WTC11 (cell line): ENCODE measurements at regions not wholly inside any gene's neighbourhood (a gene's known extent, or its start where the extent isn't known, plus 50 kb on each side); places are given as distances from the start of the nearest gene placed in this dataset.

ENCODE experiments used
- ATAC-seq: fragments of 200-7000 bp; cut with Tn5 transposase; 2 replicates; pipeline ENCODE4 v1.10.0; 2021; ENCODE audit warnings: mild to moderate bottlenecking, moderate library complexity
- CTCF ChIA-PET: fragments of 300-600 bp; sonication (Branson Sonifier 250); formaldehyde crosslinking; loops from one replicate; lab custom pipeline; 2021; ENCODE audit warnings: antibody characterized with exemption; lab: Charles Lee
- POLR2A ChIA-PET: fragments of 350-600 bp; sonication (Branson Sonifier 250); formaldehyde crosslinking; loops from one replicate; lab custom pipeline; 2021; ENCODE audit warnings: antibody characterized with exemption; lab: Charles Lee
- DNase-seq: peaks from one replicate; pipeline ENCODE4 v3.0.0; 2021; ENCODE audit warnings: low spot score
- H3K27ac Mint-ChIP-seq: 2 replicates; pipeline ENCODE4 v1.8.0; 2021; ENCODE audit warnings: mixed read lengths
- H3K27me3 Mint-ChIP-seq: 2 replicates; pipeline ENCODE4 v1.8.0; 2021; ENCODE audit warnings: low read depth, mild to moderate bottlenecking, moderate library complexity, mixed read lengths
- H3K36me3 Mint-ChIP-seq: 2 replicates; pipeline ENCODE4 v1.8.0; 2021; ENCODE audit warnings: mixed read lengths
- H3K4me1 Mint-ChIP-seq: 2 replicates; pipeline ENCODE4 v1.8.0; 2022; ENCODE audit warnings: mixed read lengths
- H3K4me3 Mint-ChIP-seq: 2 replicates; pipeline ENCODE4 v1.8.0; 2021; ENCODE audit warnings: mild to moderate bottlenecking, moderate library complexity, mixed read lengths
- H3K9me3 Mint-ChIP-seq: 2 replicates; pipeline ENCODE4 v1.8.0; 2021; ENCODE audit warnings: mixed read lengths
- ATF1 ChIP-seq: sonication (generic); formaldehyde crosslinking; IDR thresholded peaks from 2 replicates; pipeline ENCODE4 v1.8.1; 2023; ENCODE audit warnings: mild to moderate bottlenecking, moderate library complexity, missing genetic modification reagents
- ATF6 ChIP-seq: sonication (generic); formaldehyde crosslinking; IDR thresholded peaks from 2 replicates; pipeline ENCODE4 v1.8.1; 2023; ENCODE audit warnings: mild to moderate bottlenecking, missing genetic modification reagents
- CREM ChIP-seq: sonication (generic); formaldehyde crosslinking; IDR thresholded peaks from 2 replicates; pipeline ENCODE4 v1.8.1; 2022; ENCODE audit warnings: mild to moderate bottlenecking, missing genetic modification reagents, moderate library complexity
- ETV6 ChIP-seq: sonication (generic); formaldehyde crosslinking; IDR thresholded peaks from 2 replicates; pipeline ENCODE4 v1.8.1; 2022; ENCODE audit warnings: mild to moderate bottlenecking, missing genetic modification reagents
- GRHL2 ChIP-seq: fragments of 250-450 bp; sonication (Bioruptor Pico); IDR thresholded peaks from 2 replicates; pipeline ENCODE4 v1.8.0; 2022; ENCODE audit warnings: mild to moderate bottlenecking, moderate library complexity; ENCODE audit not compliant: insufficient replicate concordance, severe bottlenecking
- JAZF1 ChIP-seq: fragments of 250-450 bp; sonication (Bioruptor Pico); IDR thresholded peaks from 2 replicates; pipeline ENCODE4 v1.9.0; 2021; ENCODE audit warnings: moderate library complexity, mild to moderate bottlenecking, inconsistent platforms
- MXD4 ChIP-seq: fragments of 250-450 bp; sonication (Bioruptor Pico); IDR thresholded peaks from 2 replicates; pipeline ENCODE4 v1.8.0; 2021; ENCODE audit warnings: mild to moderate bottlenecking, moderate library complexity, borderline replicate concordance
- NR1H2 ChIP-seq: sonication (generic); formaldehyde crosslinking; IDR thresholded peaks from 2 replicates; pipeline ENCODE4 v1.9.0; 2021; ENCODE audit warnings: mild to moderate bottlenecking, moderate library complexity, missing genetic modification reagents
- NR3C1 ChIP-seq: sonication (generic); formaldehyde crosslinking; conservative IDR thresholded peaks from 2 replicates; pipeline ENCODE4 v1.8.1; 2023; ENCODE audit warnings: low read depth, mild to moderate bottlenecking, missing genetic modification reagents
- OVOL2 ChIP-seq: fragments of 250-450 bp; sonication (Bioruptor Pico); IDR thresholded peaks from 2 replicates; pipeline ENCODE4 v1.9.0; 2021; ENCODE audit warnings: mild to moderate bottlenecking, borderline replicate concordance
- TEAD4 ChIP-seq: sonication (generic); formaldehyde crosslinking; IDR thresholded peaks from 2 replicates; pipeline ENCODE4 v1.8.0; 2022; ENCODE audit warnings: mild to moderate bottlenecking, missing genetic modification reagents
- TP53 ChIP-seq: sonication (generic); formaldehyde crosslinking; IDR thresholded peaks from 2 replicates; pipeline ENCODE4 v1.8.1; 2023; ENCODE audit warnings: mild to moderate bottlenecking, missing genetic modification reagents
- USF1 ChIP-seq: sonication (generic); formaldehyde crosslinking; IDR thresholded peaks from 2 replicates; pipeline ENCODE4 v1.8.0; 2022; ENCODE audit warnings: mild to moderate bottlenecking, missing genetic modification reagents
- ZNF416 ChIP-seq: fragments of 250-450 bp; sonication (Bioruptor Pico); IDR thresholded peaks from 2 replicates; pipeline ENCODE4 v1.9.0; 2021; ENCODE audit warnings: mild to moderate bottlenecking, inconsistent platforms
- ZNF671 ChIP-seq: fragments of 250-450 bp; sonication (Bioruptor Pico); IDR thresholded peaks from 2 replicates; pipeline ENCODE4 v1.8.0; 2021; ENCODE audit warnings: mild to moderate bottlenecking
- TF ChIP-seq, protein P1 (sequence below): fragments of 250-450 bp; sonication (Bioruptor Pico); IDR thresholded peaks from 2 replicates; pipeline ENCODE4 v1.9.0; 2021; ENCODE audit warnings: mild to moderate bottlenecking, borderline replicate concordance
- TF ChIP-seq, protein P2 (sequence below): sonication (generic); formaldehyde crosslinking; IDR thresholded peaks from 2 replicates; pipeline ENCODE4 v1.8.0; 2022; ENCODE audit warnings: mild to moderate bottlenecking, missing genetic modification reagents
- TF ChIP-seq, protein P3 (sequence below): fragments of 250-450 bp; sonication (Bioruptor Pico); conservative IDR thresholded peaks from 2 replicates; pipeline ENCODE4 v1.9.0; 2021; ENCODE audit warnings: mild to moderate bottlenecking
- TF ChIP-seq, protein P4 (sequence below): sonication (generic); formaldehyde crosslinking; IDR thresholded peaks from 2 replicates; pipeline ENCODE4 v1.8.1; 2022; ENCODE audit warnings: mild to moderate bottlenecking, moderate library complexity, missing genetic modification reagents
- TF ChIP-seq, protein P5 (sequence below): sonication (generic); formaldehyde crosslinking; IDR thresholded peaks from 2 replicates; pipeline ENCODE4 v1.8.0; 2023; ENCODE audit warnings: missing genetic modification reagents
- TF ChIP-seq, protein P6 (sequence below): sonication (generic); formaldehyde crosslinking; IDR thresholded peaks from 2 replicates; pipeline ENCODE4 v1.8.1; 2022; ENCODE audit warnings: missing genetic modification reagents, borderline replicate concordance
- TF ChIP-seq, protein P7 (sequence below): fragments of 250-450 bp; sonication (Bioruptor Pico); IDR thresholded peaks from 2 replicates; pipeline ENCODE4 v1.9.0; 2021; ENCODE audit warnings: moderate library complexity, mild to moderate bottlenecking, inconsistent platforms, borderline replicate concordance

DNA sequence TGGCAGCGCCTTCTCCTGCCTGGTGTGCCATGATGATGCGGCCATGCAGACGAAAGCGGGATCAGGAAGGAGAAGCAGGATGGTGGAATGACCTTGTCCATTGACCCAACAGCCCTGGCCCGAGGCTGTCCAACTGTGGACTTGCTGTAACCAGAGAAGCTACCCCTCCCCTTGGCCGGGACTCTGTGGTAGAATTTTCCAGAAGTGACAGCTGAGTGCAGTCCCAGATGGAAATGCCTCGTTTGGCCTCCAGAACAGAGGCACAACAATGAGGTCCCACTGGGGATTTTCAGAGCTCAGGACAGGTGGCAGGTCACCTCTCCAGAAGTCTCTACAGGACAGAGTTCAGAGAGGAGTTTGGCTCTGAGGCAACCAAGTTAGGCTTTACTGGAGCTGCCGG lies 299.2 kb upstream of the CDH4 start:
- no peak for TF ChIP-seq ETV6 (CRISPR knock-in tag)
- no peak for TF ChIP-seq NR3C1 (CRISPR knock-in tag)
- TF ChIP-seq, protein P1, sequence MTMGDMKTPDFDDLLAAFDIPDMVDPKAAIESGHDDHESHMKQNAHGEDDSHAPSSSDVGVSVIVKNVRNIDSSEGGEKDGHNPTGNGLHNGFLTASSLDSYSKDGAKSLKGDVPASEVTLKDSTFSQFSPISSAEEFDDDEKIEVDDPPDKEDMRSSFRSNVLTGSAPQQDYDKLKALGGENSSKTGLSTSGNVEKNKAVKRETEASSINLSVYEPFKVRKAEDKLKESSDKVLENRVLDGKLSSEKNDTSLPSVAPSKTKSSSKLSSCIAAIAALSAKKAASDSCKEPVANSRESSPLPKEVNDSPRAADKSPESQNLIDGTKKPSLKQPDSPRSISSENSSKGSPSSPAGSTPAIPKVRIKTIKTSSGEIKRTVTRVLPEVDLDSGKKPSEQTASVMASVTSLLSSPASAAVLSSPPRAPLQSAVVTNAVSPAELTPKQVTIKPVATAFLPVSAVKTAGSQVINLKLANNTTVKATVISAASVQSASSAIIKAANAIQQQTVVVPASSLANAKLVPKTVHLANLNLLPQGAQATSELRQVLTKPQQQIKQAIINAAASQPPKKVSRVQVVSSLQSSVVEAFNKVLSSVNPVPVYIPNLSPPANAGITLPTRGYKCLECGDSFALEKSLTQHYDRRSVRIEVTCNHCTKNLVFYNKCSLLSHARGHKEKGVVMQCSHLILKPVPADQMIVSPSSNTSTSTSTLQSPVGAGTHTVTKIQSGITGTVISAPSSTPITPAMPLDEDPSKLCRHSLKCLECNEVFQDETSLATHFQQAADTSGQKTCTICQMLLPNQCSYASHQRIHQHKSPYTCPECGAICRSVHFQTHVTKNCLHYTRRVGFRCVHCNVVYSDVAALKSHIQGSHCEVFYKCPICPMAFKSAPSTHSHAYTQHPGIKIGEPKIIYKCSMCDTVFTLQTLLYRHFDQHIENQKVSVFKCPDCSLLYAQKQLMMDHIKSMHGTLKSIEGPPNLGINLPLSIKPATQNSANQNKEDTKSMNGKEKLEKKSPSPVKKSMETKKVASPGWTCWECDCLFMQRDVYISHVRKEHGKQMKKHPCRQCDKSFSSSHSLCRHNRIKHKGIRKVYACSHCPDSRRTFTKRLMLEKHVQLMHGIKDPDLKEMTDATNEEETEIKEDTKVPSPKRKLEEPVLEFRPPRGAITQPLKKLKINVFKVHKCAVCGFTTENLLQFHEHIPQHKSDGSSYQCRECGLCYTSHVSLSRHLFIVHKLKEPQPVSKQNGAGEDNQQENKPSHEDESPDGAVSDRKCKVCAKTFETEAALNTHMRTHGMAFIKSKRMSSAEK (CRISPR knock-in tag) = no peak
- no peak for TF ChIP-seq NR1H2 (CRISPR knock-in tag)
- TF ChIP-seq OVOL2 = no peak
- TF ChIP-seq ATF6 (CRISPR knock-in tag) = no peak
- no peak for TF ChIP-seq ATF1 (CRISPR knock-in tag)
- TF ChIP-seq USF1 = no peak
- TF ChIP-seq, protein P2, sequence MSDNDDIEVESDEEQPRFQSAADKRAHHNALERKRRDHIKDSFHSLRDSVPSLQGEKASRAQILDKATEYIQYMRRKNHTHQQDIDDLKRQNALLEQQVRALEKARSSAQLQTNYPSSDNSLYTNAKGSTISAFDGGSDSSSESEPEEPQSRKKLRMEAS (CRISPR knock-in tag) = no peak
- TF ChIP-seq, protein P3, sequence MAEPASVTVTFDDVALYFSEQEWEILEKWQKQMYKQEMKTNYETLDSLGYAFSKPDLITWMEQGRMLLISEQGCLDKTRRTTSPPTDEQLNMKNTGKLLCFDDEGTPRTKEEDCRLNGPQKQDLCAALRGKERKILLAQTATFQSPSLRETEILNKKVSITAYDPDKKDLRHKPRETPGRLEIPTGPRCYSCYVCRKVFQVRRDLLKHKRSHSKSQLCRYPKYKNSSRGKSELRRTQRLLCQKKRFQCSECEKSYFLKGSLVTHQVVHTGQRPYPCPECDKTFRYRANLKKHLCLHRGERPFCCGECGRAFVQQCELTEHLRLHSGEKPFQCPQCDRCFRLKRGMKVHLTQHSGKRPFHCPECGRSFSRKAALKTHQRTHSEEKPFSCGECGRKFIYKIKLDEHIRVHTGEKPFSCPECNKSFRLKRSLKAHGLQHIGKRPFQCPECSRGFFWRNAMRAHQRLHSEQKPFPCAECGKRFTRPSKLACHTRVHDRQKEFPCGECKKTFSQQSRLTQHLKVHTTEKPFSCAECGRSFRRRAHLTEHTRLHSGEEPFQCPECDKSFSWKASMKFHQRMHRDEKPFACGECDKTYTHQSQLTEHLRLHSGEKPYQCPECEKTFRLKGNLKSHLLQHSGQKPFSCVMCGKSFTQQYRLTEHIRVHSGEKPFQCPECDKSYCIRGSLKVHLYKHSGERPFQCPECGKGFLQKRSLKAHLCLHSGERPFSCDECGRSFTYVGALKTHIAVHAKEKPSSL (CRISPR knock-in tag) = no peak
- TF ChIP-seq TP53 (CRISPR knock-in tag) = no peak
- TF ChIP-seq, protein P4, sequence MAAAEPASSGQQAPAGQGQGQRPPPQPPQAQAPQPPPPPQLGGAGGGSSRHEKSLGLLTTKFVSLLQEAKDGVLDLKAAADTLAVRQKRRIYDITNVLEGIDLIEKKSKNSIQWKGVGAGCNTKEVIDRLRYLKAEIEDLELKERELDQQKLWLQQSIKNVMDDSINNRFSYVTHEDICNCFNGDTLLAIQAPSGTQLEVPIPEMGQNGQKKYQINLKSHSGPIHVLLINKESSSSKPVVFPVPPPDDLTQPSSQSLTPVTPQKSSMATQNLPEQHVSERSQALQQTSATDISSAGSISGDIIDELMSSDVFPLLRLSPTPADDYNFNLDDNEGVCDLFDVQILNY (CRISPR knock-in tag) = no peak
- no peak for TF ChIP-seq CREM (CRISPR knock-in tag)
- TF ChIP-seq ZNF416 (CRISPR knock-in tag) = no peak
- TF ChIP-seq JAZF1 (CRISPR knock-in tag) = no peak
- no peak for ATAC-seq
- ChIA-PET CTCF (no interaction called here), POLR2A (no interaction called here)
- peaks cover 14% of the 10 kb centered on the region for H3K9me3 Mint-ChIP-seq
- no peaks in the 10 kb centered on the region for H3K4me1 Mint-ChIP-seq
- peaks cover 89% of the 10 kb centered on the region for H3K27me3 Mint-ChIP-seq
- H3K36me3 Mint-ChIP-seq = no peaks in the 10 kb centered on the region
- no peak overlapping the region for H3K27ac Mint-ChIP-seq
- no peak overlapping the region for H3K4me3 Mint-ChIP-seq
- no peak for DNase-seq

- ChIA-PET CTCF (no interaction called here), POLR2A (no interaction called here)
- Mint-ChIP-seq H3K4me3 (no peak overlapping the region), H3K36me3 (no peaks in the 10 kb centered on the region), H3K4me1 (no peaks in the 10 kb centered on the region), H3K27ac (no peak overlapping the region), H3K27me3 (peaks cover 89% of the 10 kb centered on the region), H3K9me3 (peaks cover 18% of the 10 kb centered on the region)
- DNase-seq (no peak), ATAC-seq (no peak)
- TF ChIP-seq ZNF671 (no peak), ETV6 (CRISPR knock-in tag) (no peak), MXD4 (no peak), GRHL2 (CRISPR knock-in tag) (no peak), TEAD4 (CRISPR knock-in tag) (no peak)
- TF ChIP-seq, protein P5, sequence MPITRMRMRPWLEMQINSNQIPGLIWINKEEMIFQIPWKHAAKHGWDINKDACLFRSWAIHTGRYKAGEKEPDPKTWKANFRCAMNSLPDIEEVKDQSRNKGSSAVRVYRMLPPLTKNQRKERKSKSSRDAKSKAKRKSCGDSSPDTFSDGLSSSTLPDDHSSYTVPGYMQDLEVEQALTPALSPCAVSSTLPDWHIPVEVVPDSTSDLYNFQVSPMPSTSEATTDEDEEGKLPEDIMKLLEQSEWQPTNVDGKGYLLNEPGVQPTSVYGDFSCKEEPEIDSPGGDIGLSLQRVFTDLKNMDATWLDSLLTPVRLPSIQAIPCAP (CRISPR knock-in tag) = no peak
- TF ChIP-seq, protein P6, sequence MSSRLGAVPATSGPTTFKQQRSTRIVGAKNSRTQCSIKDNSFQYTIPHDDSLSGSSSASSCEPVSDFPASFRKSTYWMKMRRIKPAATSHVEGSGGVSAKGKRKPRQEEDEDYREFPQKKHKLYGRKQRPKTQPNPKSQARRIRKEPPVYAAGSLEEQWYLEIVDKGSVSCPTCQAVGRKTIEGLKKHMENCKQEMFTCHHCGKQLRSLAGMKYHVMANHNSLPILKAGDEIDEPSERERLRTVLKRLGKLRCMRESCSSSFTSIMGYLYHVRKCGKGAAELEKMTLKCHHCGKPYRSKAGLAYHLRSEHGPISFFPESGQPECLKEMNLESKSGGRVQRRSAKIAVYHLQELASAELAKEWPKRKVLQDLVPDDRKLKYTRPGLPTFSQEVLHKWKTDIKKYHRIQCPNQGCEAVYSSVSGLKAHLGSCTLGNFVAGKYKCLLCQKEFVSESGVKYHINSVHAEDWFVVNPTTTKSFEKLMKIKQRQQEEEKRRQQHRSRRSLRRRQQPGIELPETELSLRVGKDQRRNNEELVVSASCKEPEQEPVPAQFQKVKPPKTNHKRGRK = no peak
- TF ChIP-seq, protein P7, sequence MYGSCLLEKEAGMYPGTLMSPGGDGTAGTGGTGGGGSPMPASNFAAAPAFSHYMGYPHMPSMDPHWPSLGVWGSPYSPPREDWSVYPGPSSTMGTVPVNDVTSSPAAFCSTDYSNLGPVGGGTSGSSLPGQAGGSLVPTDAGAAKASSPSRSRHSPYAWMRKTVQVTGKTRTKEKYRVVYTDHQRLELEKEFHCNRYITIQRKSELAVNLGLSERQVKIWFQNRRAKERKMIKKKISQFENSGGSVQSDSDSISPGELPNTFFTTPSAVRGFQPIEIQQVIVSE = no peak
Measured at GRCh38 chr20:60953321-60953720, 298.7 kb upstream of the CDH4 start.
